Erythroblast (primary cell): ENCODE measurements at regions not wholly inside any gene's neighbourhood (a gene's known extent, or its start where the extent isn't known, plus 50 kb on each side); places are given as distances from the start of the nearest gene placed in this dataset.

Source experiments
- GATA1 ChIP-seq: IDR thresholded peaks from 2 replicates; pipeline ENCODE4 v1.6.1; 2011; ENCODE audit warnings: low read depth, mild to moderate bottlenecking, control low read depth, low read length, moderate library complexity
- POLR2A ChIP-seq: IDR thresholded peaks from 2 replicates; pipeline ENCODE4 v1.6.1; 2011; ENCODE audit warnings: mild to moderate bottlenecking, low read length

- TF ChIP-seq POLR2A = no peak
- no peak for TF ChIP-seq GATA1
Observed at GRCh38 chrX:45788941-45789348, 588.3 kb upstream of the DIPK2B start.
